HAP-1 (cell line): ENCODE measurements at regions not wholly inside any gene's neighbourhood (a gene's known extent, or its start where the extent isn't known, plus 50 kb on each side); places are given as distances from the start of the nearest gene placed in this dataset.
"Not testable (repeated sequence)": the region's sequence is repeated elsewhere in the genome, so short reads cannot be mapped to it uniquely, and the experiment has no call there.

Source experiments
- DNase-seq, 2 experiments: peaks; one replicate each; pipeline ENCODE4 v3.0.0-alpha.2; 2016 to 2020; ENCODE audit warnings: low spot score in 2 of 2
- H3K27me3 ChIP-seq: fragments of 250-450 bp; sonication (Bioruptor Pico); 2 replicates; pipeline ENCODE4 v1.5.1; 2020; ENCODE audit warnings: low read depth, mild to moderate bottlenecking, moderate library complexity
- H3K36me3 ChIP-seq: fragments of 250-450 bp; sonication (Bioruptor Pico); replicated peaks from 2 replicates; pipeline ENCODE4 v1.5.1; 2020; ENCODE audit warnings: mild to moderate bottlenecking
- H3K4me1 ChIP-seq: fragments of 250-450 bp; sonication (Bioruptor Pico); 2 replicates; pipeline ENCODE4 v1.5.1; 2020; ENCODE audit warnings: mild to moderate bottlenecking
- H3K4me3 ChIP-seq: fragments of 250-450 bp; sonication (Bioruptor Pico); 2 replicates; pipeline ENCODE4 v1.5.1; 2020; ENCODE audit warnings: mild to moderate bottlenecking, moderate library complexity
- H3K9me3 ChIP-seq: fragments of 250-450 bp; sonication (Bioruptor Pico); 2 replicates; pipeline ENCODE4 v1.5.1; 2020; ENCODE audit warnings: mild to moderate bottlenecking, moderate library complexity
- in situ Hi-C: fragments of 300-500 bp; cut with MboI; formaldehyde crosslinking; loops from 3 replicates; pipeline ENCODE4 v1.14.3; 2020; ENCODE audit warnings: low sequenced_read_pairs, inconsistent platforms, mixed read lengths

GRCh38 chr7:150192541-150192940, 130.6 kb upstream of the LRRC61 start:
- H3K4me1 ChIP-seq, in situ Hi-C loops, H3K9me3 ChIP-seq, H3K27me3 ChIP-seq, H3K36me3 ChIP-seq, H3K4me3 ChIP-seq, DNase-seq: not testable (repeated sequence)

- H3K36me3 ChIP-seq, DNase-seq, H3K4me1 ChIP-seq, H3K9me3 ChIP-seq, in situ Hi-C loops, H3K27me3 ChIP-seq, H3K4me3 ChIP-seq: not testable (repeated sequence)
These were observed 129.3 kb upstream of the LRRC61 start for GRCh38 chr7:150193866-150194265.
